GM18502 (cell line): ENCODE measurements at regions not wholly inside any gene's neighbourhood (a gene's known extent, or its start where the extent isn't known, plus 50 kb on each side); places are given as distances from the start of the nearest gene placed in this dataset.
"Not testable (repeated sequence)": the region's sequence is repeated elsewhere in the genome, so short reads cannot be mapped to it uniquely, and the experiment has no call there.

ENCODE experiments used
- ATAC-seq: cut with Tn5 transposase; IDR thresholded peaks from one replicate; pipeline ENCODE4 v1.9.1; 2021; ENCODE audit warnings: mild to moderate bottlenecking; ENCODE audit not compliant: unreplicated experiment, poor library complexity

DNA sequence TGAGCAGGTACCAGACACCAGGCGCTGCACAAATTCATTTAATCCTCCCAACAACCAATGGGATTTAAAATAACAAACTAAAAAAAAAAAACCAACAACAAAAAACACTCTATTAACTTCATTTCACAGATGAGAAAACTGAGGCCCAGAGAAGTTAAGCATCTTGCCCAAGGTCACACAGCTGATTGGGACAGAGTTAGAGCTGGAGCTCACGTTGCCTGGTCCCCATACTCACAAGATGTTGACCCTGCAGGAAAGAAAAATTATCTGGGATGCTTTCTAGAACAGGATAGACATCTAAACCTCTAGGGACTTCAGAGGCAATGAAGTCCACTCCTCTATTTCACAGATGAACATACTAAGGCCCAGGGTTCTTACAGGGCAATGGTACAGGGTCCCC lies 175.3 kb downstream of the PSMG1 start:
- ATAC-seq: no peak

DNA sequence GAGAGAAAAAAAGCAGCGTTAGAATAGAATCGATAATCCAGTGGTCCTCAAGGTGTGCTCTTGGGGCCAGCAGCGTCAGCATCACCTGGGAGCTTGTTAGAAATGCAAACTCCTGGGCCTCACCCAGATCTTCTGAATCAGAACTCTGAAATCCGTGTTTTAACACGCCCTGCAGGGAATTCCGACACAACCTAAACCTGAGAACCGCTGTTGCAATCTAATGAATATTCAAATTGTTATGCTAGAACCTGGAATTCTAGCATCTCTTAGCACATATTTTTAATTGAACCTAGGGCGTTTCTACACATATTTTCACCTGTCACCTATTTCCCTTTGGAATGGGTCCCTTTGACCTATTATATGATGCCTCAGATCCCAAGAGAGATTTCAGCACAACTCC lies 175.7 kb downstream of the PSMG1 start:
- no peak for ATAC-seq

DNA sequence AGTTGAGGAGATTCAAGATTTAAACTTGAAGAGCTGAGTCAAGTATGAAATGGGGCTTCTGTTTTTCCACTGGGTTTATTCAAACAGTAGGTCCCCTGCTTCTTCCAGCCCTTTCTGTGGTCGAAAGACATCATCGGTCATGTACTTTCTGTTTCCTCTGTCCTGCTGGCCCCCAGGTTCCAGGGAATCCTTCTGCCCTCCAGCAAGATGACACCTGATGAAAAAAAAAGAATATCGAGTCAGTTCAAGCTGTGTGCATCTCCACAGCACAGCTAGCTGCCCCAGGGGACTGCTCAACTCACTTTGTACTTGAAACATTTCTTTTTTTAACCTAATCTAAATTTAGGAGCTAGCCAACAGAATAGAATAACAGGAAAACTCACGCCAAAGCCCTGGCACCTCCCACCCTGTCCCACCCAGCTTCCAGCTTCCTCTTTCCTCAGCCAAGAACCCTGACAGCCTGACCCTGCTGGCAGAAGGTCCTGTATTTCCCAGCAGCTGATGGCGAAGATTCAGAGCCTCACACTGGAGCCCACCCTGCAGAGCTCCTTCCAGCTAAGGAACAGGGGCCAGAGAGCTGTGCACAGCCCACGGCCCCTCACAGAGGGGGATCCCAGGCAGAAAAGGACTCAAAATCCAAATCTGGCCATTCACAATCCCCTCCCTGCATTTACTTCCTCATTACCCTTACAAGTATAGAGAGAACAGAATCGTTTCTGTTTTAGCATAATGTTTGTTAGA lies 176.5 kb downstream of the PSMG1 start:
- ATAC-seq: no peak

DNA sequence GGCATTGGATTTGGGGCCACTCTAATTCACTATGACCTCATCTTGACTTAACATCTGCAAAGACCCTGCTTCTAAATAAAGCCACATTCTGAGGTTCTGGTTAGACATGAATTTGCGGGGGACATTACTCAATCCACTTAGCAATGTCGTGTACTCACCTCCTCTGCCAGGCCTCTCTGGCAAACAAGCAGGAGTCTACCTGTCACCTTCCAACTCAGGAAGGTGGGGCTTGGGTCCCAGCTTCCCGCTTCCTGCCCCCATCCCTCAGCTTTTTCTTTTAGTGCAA lies 177.8 kb downstream of the PSMG1 start:
- ATAC-seq: no peak

DNA sequence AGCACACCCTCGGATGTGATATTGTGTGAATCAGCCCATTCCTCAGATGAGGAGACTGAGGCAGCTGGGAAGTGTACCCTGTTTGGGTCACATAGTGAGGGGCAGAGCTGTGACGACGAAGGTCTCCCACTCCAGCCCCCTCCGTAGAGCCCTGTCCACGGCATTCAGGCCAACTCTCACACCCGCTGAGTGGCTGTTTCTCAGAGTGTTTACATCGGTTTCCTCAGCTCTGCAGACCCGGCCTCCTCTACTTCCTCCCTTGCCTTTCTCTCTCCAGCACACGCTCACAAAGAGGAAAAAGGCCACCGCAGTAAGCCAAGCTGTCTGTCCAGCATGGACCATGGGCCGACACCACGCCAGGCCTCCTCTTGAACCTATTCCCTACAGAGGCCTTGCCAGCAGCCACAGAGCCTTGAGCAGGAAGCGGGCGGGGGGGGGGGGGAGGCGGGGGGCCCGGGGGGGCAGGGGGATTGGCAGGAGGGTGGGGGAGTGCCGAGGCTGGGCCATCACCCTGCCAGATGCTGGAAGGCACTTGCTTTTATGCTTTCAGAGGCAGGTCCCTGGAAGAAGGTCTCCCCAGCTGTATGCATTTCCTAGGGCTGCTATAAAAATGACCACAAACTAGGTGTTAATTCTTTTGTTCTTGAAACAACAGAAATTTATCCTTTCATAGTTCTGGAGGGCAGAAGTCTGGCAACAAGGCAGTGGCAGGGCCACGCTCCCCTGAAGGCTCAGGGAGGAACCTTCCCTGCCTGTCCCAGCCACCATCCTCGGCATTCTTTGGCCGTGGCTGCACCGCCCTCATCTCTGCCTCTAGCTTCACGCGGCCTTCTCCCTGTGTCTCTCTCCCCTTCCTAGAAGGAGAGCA lies 178.4 kb downstream of the PSMG1 start:
- no peak for ATAC-seq

DNA sequence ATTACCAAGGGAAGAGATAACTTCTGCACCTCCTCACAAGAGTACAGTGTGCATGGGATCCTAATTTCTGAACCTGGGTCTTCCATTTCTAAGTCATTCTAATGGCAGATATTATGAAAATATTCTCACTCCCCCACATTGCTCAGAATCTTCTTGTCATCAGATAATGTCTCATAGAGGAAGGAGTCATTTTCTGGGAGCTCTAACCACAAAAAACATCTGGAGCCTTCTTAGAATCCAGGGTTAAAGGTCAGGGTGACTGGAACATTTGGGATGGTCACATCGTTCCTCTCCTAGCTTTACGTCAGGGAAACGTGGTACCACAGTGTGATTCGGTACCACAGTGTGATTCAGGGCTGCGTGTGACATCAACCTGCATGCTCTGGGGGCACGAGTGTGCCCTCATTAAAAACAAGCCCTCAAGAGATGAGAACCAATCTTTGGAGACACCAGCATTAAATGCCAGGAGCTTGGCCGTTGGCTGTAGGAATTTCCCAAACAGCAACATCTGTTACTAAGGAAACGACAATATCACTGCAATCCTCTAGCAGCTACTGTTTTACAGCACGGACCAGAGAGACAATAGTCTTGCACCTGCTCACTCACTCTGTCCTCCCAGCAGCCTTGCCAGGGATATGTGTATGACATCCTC lies 179.1 kb downstream of the PSMG1 start:
- ATAC-seq: no peak

DNA sequence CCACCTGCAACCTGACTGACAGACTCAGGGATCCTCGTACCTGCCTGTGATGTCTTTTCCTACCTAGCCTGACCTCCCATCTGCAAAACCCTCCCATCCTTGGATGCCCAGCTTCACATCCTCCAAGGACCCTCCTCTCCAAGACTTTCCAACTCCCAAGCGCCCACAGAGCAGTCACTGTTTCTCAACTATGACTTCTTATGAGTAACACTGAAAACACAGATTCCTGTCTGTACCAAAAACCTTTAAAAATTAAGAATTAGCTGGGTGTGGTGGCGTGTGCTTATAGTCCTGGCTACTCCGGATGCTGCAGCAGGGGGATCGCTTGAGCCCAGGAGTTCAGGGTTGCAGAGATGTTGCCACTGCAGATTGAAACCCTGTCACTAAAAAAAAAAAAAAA lies 181.9 kb downstream of the PSMG1 start:
- no peak for ATAC-seq

DNA sequence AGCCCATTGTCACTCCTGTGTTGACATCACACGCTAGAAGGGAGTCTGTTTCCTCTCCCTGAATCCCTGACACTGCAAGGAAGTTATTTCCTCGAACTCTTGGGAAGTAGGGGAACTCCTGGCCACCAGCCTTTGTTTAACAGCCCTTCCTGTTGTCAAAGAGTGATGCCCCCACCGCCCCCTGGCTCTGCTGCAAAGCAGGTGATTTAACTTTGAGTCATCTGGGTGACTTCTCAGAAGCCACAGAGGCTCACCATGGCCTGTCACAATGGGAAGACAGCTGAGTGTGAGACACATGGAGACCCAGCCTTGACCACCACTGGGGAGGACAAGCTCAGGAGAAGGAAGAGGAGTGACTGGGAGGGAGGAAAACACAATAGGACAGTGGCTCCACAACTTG lies 182.8 kb downstream of the PSMG1 start:
- ATAC-seq: no peak

DNA sequence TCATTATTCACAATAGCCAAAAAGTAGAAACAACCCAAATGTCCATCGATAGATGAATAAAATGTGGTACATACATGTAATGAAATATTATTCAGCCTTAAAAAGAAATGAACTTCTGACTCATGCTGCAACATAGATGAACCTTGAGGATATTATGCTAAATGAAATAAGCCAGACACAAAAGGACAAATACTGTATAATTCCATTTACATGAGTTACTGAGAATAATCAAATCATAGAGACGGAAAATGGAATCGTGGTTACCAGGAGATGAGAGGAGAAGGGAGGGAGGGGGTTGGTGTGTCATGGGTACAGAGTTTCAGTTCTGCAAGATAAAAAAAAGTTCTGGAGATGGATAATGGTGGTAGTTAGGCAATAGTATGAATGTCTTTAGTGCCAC lies 184.1 kb downstream of the PSMG1 start:
- no peak for ATAC-seq

DNA sequence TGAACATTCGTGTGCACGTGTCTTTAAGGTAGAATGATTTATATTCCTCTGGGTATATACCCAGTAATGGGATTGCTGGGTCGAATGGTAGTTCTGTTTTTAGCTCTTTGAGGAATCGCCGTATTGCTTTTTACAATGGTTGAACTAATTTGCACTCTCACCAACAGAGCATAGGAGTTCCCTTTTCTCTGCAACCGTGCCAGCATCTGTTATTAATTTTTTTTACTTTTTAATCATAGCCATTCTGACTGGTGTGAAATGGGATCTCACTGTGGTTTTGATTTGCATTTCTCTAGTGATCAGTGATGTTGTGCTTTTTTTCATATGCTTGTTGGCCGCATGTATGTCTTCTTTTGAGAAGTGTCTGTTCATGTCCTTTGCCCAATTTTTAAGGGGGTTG lies 185.0 kb downstream of the PSMG1 start:
- ATAC-seq: not testable (repeated sequence)

DNA sequence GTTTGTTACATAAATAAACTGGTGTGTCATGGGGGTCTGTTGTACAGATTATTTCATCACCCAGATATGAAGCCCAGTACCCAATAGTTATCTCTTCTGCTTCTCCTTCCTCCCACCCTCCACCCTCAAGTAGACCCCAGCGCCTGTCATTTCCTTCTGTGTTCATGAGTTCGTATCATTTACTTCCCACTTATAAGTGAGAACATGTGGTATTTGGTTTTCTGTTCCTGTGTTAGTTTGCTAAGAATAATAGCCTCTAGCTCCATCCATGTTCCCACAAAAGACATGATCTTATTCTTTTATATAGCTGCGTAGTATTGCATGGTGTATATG lies 185.4 kb downstream of the PSMG1 start:
- not testable (repeated sequence) for ATAC-seq

DNA sequence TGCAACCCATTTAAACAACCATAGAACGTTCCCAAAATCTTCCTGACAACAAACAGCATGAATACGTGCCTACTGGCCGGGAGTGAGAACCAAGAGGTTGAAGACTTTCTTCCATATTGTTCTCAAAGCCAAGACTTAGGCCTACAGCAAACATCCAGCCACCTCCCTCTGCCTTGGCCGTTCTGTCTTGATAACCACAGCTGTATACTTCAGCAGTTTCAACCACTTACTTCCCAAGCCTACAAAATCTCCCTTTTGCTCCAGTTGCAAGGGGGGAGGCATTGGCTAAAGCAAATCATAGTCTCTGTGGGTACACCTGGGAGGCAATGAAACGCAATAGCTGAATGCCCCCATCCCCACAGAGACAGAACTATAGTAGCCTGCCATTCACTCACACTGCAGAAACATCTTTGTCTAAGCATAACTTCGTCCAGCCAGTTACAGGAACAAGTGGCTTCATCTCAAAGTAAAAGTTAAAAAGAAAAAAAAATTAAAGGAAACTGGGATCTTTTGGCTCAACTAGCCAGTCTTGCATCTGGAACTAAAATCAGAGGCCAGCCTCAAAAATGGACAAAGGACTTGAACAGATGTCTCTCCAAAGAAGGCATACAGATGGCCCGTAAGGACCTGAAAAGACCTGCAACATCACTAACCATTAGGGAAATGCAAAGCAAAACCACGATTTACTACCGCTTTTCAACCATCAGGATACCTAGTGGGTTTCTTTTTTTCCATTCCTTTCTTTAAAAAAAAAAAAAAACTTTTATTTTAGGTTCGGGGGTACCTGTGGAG lies 186.0 kb downstream of the PSMG1 start:
- ATAC-seq: no peak

DNA sequence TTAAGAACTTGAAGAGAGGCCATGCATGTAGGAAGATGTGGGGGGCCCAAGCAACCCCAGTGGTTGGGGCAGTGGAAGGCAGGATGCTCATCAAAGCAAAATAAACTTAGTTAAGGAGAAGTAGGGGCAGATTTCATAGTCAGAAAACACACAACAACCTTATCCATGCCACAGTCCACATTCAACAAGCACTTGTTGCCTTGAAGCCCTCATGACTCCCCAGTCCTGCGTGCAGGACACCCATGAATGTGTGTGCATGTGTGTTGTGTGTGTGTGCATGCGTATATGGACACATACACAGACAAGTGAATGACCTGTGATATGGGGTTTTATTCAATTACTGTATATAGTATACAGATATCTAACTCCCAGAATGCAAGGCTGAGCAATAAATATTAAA lies 186.9 kb downstream of the PSMG1 start:
- ATAC-seq: no peak

DNA sequence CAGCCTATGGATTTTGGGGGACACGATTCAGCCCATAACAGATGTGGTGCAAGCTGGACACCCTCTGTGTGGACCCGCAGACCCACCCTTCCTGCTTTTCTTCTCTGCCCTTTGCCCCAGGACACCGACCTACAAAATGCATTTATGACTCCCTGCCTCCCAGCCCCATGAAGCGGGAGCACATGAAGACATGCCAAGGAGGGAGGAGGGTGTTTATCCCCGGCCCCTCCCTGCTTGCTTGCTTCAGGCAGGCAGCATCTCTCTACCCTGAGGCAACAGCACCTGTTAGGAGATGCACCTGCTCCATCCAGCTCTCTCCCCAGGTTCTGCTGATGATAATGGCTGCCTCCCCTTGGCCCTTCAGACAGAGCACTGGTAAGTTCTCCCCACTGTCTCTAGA lies 187.5 kb downstream of the PSMG1 start:
- no peak for ATAC-seq

DNA sequence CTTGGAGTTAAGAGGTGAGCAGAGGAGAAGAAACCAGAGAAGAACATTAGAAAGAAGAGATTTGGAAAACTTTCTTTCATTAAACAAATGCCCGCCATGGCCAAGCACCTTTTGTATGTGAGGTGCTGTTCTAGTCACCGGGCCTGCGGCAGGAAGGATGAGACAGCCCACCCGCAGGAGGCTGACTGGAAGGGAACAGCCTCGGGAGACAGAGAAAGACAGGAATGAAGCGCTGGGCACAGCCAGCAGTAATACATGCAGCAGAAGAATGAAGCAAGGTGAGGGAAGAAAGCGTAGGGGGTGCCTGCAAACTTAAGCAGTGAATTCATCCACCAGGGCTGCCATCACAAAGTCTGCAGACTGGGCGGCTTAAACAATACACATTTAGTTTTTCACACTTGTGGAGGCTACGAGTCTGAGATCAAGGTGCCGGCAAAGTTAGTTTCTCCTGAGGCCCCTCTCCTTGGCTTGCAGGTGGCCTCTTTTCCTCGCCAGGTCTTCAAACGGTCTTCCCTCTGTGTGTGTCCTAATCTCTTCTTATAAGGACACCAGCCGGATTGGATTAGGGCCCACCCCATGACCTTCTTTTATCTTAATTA lies 188.1 kb downstream of the PSMG1 start:
- no peak for ATAC-seq

DNA sequence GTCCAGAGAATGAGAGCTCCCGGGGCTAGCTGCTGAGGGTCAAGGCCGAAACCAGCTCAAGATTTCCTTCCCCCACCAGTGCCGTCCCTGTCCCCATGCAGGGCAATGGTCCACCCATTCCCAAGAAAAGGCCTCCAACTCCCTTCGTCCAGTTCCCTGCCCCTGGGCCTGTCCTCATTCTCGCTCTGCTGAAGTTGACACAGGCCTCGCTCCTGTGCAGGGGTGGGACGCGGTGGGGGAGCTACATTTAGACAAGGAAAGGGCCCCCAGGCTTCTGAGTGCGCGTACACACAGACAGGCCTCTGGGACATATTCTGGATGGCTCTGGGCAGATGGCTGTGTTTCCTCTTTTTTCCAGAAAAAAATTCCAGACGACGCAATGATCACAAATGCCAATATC lies 188.3 kb downstream of the ETS2 start:
- no peak for ATAC-seq

DNA sequence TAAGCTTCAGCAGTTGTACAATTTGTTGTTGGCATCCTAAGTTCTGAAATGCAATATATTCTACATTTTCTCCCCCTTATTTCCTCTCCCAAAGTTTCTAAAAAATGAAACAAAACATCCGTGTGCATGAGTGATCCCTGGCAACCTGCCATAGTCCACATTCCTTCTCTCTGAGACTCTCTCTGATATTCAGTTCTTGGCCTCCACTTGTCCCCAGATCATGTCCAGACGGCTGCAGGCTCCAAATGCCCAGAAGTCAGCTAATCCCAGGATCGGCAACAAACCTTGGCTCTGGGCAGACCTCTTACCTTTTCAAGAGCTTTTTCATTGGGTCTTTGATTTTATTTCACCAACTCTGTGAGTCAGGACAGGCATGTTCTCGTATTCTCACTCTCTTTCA lies 187.8 kb downstream of the ETS2 start:
- no peak for ATAC-seq

DNA sequence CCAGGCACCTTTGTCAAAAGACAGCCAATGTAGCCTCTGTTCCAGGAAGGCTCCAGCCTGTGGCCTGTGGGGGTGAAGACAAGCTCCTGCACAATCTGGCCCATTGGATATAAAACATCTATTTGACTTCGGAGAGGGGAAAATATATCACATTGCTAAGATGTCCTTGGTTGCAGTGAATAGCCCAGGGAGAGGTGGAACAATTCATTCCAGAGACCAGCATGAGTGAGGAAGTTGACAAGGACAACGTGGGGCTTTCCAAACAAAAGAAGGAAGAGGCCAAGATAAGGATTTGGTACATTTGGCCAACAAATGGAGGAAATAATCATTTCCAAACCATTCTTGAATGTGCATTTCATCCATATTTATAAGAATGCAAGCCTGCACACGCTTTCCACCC lies 187.0 kb downstream of the ETS2 start:
- ATAC-seq: no peak

DNA sequence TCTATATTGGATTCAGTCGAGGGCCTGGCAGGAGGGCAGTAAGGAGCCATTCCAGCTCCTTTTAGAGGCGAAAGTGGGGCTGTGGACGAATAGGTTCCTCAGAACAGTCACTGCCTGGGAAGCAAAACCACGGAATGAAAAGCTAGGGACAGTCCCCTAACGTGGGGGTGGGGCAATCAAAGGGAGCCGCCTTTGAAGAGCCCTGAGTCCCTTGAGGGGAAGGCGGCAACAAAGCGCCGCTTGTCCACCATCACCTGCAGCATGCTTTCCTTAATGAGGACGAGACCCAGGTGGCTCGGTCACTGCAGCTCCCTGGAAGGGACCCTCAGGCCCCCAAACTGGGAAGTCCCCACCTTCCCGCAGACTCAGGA lies 184.7 kb downstream of the ETS2 start:
- no peak for ATAC-seq

DNA sequence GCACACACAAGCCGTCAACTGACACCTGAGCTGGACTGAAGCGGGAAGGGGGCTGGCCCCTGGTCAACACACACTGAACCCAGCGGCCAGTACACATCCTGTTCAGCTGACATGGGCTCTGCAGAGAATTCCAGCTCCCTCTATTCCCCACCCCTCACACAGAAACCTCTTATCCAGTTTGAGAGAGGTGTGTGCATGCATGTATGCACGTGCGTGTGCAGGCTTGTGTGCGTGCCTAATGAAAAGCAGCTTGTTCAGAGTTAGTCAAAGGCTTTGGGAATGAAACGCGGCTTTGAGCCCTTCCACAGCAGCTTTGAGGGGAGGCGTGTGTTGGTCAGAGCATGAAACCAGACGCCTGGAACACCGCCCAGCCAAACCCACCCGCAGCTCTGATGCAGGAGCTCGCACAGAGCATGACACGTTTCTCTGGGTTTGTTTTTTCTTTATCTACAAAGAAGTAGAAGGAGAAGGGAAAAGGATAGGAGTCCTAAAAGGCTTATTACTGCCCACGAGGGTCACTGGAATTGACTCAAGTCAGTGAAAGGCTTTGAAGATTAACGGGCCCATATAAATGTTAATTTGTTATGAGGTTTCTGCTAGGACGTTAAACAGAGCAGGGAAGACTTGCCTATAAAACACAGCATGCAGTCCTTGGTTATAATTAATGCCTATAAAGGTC lies 184.2 kb downstream of the ETS2 start:
- no peak for ATAC-seq
